OCI-LY7 (cell line): ENCODE measurements at regions not wholly inside any gene's neighbourhood (a gene's known extent, or its start where the extent isn't known, plus 50 kb on each side); places are given as distances from the start of the nearest gene placed in this dataset.

Source experiments
- BruUV-seq: library from RNA; stranded (reverse); fragments of 400-500 nt; replicated peaks from 2 replicates; lab custom pipeline; 2021; lab: Mats Ljungman, UMichigan
- CTCF ChIA-PET: fragments of 300-600 bp; sonication (Branson Sonifier 250); formaldehyde crosslinking; loops from one replicate; lab custom pipeline; 2022; ENCODE audit warnings: antibody characterized with exemption; ENCODE audit not compliant: unreplicated experiment; lab: Charles Lee
- POLR2A ChIA-PET: fragments of 300-600 bp; sonication (Branson Sonifier 250); formaldehyde crosslinking; loops from one replicate; lab custom pipeline; 2022; ENCODE audit warnings: antibody characterized with exemption; lab: Charles Lee
- DNase-seq: peaks from one replicate; pipeline ENCODE4 v3.0.0-alpha.2; 2015; ENCODE audit warnings: low spot score
- H2AFZ ChIP-seq: fragments of 200-600 bp; sonication (generic), shearing (Covaris generic); 2 replicates; pipeline ENCODE4 v1.6.1; 2014; ENCODE audit warnings: mild to moderate bottlenecking, antibody characterized with exemption, low read length, moderate library complexity
- H3K27ac ChIP-seq: fragments of 200-600 bp; sonication (generic); 2 replicates; pipeline ENCODE4 v1.5.1; 2014; ENCODE audit warnings: mixed run types, low read depth, mild to moderate bottlenecking, moderate library complexity, low read length, inconsistent platforms; ENCODE audit not compliant: poor library complexity, severe bottlenecking
- H3K36me3 ChIP-seq: fragments of 200-600 bp; sonication (generic); 2 replicates; pipeline ENCODE4 v1.6.1; 2014; ENCODE audit warnings: mild to moderate bottlenecking, antibody characterized with exemption, low read length, moderate library complexity, mixed read lengths; ENCODE audit not compliant: insufficient read depth
- H3K4me1 ChIP-seq: fragments of 200-600 bp; sonication (generic); 2 replicates; pipeline ENCODE4 v1.5.1; 2014; ENCODE audit warnings: mild to moderate bottlenecking, low read length; ENCODE audit not compliant: insufficient read depth, poor library complexity, severe bottlenecking
- H3K4me2 ChIP-seq: fragments of 200-600 bp; sonication (generic); 2 replicates; pipeline ENCODE4 v1.6.1; 2014; ENCODE audit warnings: mild to moderate bottlenecking, low read length
- H3K4me3 ChIP-seq: fragments of 200-600 bp; sonication (generic); 2 replicates; pipeline ENCODE4 v1.5.1; 2014; ENCODE audit warnings: mild to moderate bottlenecking, low read depth, low read length; ENCODE audit not compliant: poor library complexity, severe bottlenecking
- H3K79me2 ChIP-seq: fragments of 200-600 bp; sonication (generic); 2 replicates; pipeline ENCODE4 v1.6.1; 2016; ENCODE audit warnings: low read depth, mild to moderate bottlenecking, low read length, moderate library complexity, mixed read lengths; ENCODE audit not compliant: insufficient read depth
- H3K9me2 ChIP-seq: fragments of 200-600 bp; sonication (generic); 2 replicates; pipeline ENCODE4 v1.6.1; 2016; ENCODE audit warnings: mild to moderate bottlenecking, low read length, mixed read lengths; ENCODE audit not compliant: insufficient read depth
- H3K9me3 ChIP-seq: fragments of 200-600 bp; sonication (generic); 2 replicates; pipeline ENCODE4 v1.6.1; 2014; ENCODE audit warnings: mild to moderate bottlenecking, mixed run types, low read length, mixed read lengths
- H4K20me1 ChIP-seq: fragments of 200-600 bp; sonication (generic); 2 replicates; pipeline ENCODE4 v1.6.1; 2014; ENCODE audit warnings: mild to moderate bottlenecking, antibody characterized with exemption, low read length, moderate library complexity, mixed read lengths; ENCODE audit not compliant: insufficient read depth
- EZH2phosphoT487 ChIP-seq: fragments of 200-600 bp; sonication (generic); IDR thresholded peaks from 2 replicates; pipeline ENCODE4 v1.6.1; 2018; ENCODE audit warnings: low read depth, borderline replicate concordance, mild to moderate bottlenecking, mixed run types, antibody characterized with exemption, low read length, moderate library complexity, mixed read lengths
- intact Hi-C: fragments of 100-400 bp; cut with micrococcal nuclease; formaldehyde crosslinking; loops from one replicate; pipeline ENCODE4 v1.10.0; 2022; ENCODE audit not compliant: unreplicated experiment
- TF ChIP-seq, protein P1 (sequence below): fragments of 200-600 bp; sonication (generic); conservative IDR thresholded peaks from 2 replicates; pipeline ENCODE4 v1.5.1; 2014; ENCODE audit warnings: mild to moderate bottlenecking, antibody characterized with exemption, low read length, moderate library complexity, mixed read lengths

DNA sequence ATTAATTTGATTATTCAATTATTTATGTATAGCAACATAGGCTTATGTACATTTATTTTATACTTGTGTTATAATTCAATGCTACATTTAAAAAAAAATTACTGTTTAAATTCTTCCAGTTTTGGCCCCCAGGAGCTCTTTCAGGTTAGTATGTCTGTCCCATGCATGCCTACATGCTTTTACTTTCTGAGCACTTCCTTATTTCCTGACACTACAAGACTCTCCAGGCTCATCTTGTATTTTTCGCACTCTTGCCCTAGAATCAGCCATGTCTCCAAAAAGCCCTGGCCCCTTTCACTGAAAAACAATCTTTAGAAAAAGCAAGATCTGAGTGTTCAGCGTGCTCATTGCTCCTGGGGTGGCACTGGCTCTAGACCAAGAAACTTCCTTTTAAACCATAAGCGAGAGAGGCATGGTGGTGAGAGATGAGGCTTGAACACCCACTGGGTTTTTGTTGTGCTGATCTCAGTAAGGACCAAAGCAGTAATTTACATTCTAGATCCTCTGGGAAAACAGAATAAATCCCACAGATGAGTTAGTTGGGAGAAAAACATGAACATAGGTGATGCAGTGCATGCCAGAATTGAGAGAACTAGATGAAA, 95.0 kb downstream of the SLC30A10 start:
- Histone ChIP-seq H3K4me1 (no peaks in the 10 kb centered on the region), H4K20me1 (no peaks in the 10 kb centered on the region), H3K4me3 (no peak overlapping the region), H3K9me2 (peaks cover 4% of the 10 kb centered on the region; the same call in 1 of the 2 replicates), H3K4me2 (no peak overlapping the region), H3K79me2 (no peaks in the 10 kb centered on the region), H3K9me3 (no peaks in the 10 kb centered on the region), H3K36me3 (no peaks in the 10 kb centered on the region), H2AFZ (no peak overlapping the region), H3K27ac (no peak overlapping the region)
- DNase-seq, result no peak
- ChIA-PET CTCF (no interaction called here), POLR2A (no interaction called here)
- no peak for TF ChIP-seq EZH2phosphoT487
- TF ChIP-seq, protein P1, sequence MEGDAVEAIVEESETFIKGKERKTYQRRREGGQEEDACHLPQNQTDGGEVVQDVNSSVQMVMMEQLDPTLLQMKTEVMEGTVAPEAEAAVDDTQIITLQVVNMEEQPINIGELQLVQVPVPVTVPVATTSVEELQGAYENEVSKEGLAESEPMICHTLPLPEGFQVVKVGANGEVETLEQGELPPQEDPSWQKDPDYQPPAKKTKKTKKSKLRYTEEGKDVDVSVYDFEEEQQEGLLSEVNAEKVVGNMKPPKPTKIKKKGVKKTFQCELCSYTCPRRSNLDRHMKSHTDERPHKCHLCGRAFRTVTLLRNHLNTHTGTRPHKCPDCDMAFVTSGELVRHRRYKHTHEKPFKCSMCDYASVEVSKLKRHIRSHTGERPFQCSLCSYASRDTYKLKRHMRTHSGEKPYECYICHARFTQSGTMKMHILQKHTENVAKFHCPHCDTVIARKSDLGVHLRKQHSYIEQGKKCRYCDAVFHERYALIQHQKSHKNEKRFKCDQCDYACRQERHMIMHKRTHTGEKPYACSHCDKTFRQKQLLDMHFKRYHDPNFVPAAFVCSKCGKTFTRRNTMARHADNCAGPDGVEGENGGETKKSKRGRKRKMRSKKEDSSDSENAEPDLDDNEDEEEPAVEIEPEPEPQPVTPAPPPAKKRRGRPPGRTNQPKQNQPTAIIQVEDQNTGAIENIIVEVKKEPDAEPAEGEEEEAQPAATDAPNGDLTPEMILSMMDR, result no peak
- BruUV-seq, result no TSS peak
- intact Hi-C loops, result loop anchor here (10.0 kb wide), 1 partner anchor 941 kb away; no protein-coding TSS in a partner anchor

- no peaks in the 10 kb centered on the region for H3K9me2 ChIP-seq
- no peak for DNase-seq
- ChIA-PET POLR2A (interaction anchor here (0.8 kb wide), 1 partner anchor 274 kb away, joined by 3 read pairs; no protein-coding TSS in a partner anchor), CTCF (no interaction called here)
- BruUV-seq, result no TSS peak
- no peak overlapping the region for H3K27ac ChIP-seq
- no peak overlapping the region for H3K4me3 ChIP-seq
- no peak overlapping the region for H3K4me2 ChIP-seq
- no peak overlapping the region for H2AFZ ChIP-seq
- no peaks in the 10 kb centered on the region for H3K9me3 ChIP-seq
- TF ChIP-seq, protein P1, result no peak
- no peak for TF ChIP-seq EZH2phosphoT487
- no peaks in the 10 kb centered on the region for H3K36me3 ChIP-seq
- intact Hi-C loops, result no loop called here
- H3K4me1 ChIP-seq, result no peaks in the 10 kb centered on the region
- no peaks in the 10 kb centered on the region for H3K79me2 ChIP-seq
- no peaks in the 10 kb centered on the region for H4K20me1 ChIP-seq
Measured at GRCh38 chr1:219826290-219826689, 102.1 kb downstream of the SLC30A10 start.

DNA sequence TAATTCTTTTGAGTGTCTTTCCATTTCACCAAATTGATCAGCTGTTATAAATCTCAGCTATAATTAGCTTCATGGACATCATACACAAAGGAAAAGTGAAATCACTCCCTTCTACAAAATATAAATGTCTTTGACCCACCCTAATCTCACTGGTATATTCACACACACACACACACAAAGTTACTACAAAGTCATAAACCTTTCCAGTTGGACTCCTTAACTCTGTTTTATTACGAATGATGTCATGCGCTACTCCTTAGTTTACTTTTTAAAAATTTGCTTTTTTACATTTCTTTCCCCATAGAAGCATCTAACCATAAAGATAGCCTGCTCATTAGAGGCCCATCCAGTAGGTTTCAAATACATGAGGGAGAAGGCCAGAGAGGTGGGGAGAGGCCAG, 103.0 kb downstream of the SLC30A10 start:
- intact Hi-C loops, result no loop called here
- Histone ChIP-seq H3K9me3 (no peaks in the 10 kb centered on the region), H3K4me3 (no peak overlapping the region), H2AFZ (no peak overlapping the region), H3K4me1 (no peaks in the 10 kb centered on the region), H3K36me3 (no peaks in the 10 kb centered on the region), H3K4me2 (no peak overlapping the region), H3K27ac (no peak overlapping the region), H3K79me2 (no peaks in the 10 kb centered on the region), H3K9me2 (no peaks in the 10 kb centered on the region), H4K20me1 (no peaks in the 10 kb centered on the region)
- no TSS peak for BruUV-seq
- CTCF ChIA-PET, result no interaction called here
- no peak for DNase-seq
- POLR2A ChIA-PET, result interaction anchor here (0.6 kb wide), 1 partner anchor 401 kb away, joined by 3 read pairs; no protein-coding TSS in a partner anchor
- TF ChIP-seq EZH2phosphoT487, result no peak
- TF ChIP-seq, protein P1, result no peak
